Duodenal mucosa (tissue), 2 donors: ENCODE measurements at regions not wholly inside any gene's neighbourhood (a gene's known extent, or its start where the extent isn't known, plus 50 kb on each side); places are given as distances from the start of the nearest gene placed in this dataset.

Experiments
- H3K27ac ChIP-seq: one replicate; pipeline ENCODE4 v1.7.0; 2013; ENCODE audit warnings: low read depth, low read length
- H3K27me3 ChIP-seq, 2 donors: one replicate each; pipeline ENCODE4 v1.7.0; 2013; ENCODE audit warnings: low read length in 2 of 2, control low read depth in 1 of 2; ENCODE audit not compliant: insufficient read depth in 2 of 2, control insufficient read depth in 1 of 2
- H3K36me3 ChIP-seq, 2 donors: one replicate each; pipeline ENCODE4 v1.7.0; 2013; ENCODE audit warnings: low read length in 2 of 2, control low read depth in 1 of 2; ENCODE audit not compliant: insufficient read depth in 2 of 2, control insufficient read depth in 1 of 2
- H3K4me1 ChIP-seq, 2 donors: one replicate each; pipeline ENCODE4 v1.7.0; 2013; ENCODE audit warnings: low read length in 2 of 2, control low read depth in 1 of 2; ENCODE audit not compliant: insufficient read depth in 2 of 2, control insufficient read depth in 1 of 2
- H3K4me3 ChIP-seq, 2 donors: one replicate each; pipeline ENCODE4 v1.7.0; 2013; ENCODE audit warnings: low read length in 2 of 2, low read depth in 1 of 2
- H3K9ac ChIP-seq, 2 donors: one replicate each; pipeline ENCODE4 v1.7.0; 2013; ENCODE audit warnings: low read length in 2 of 2, low read depth in 1 of 2
- H3K9me3 ChIP-seq, 2 donors: one replicate each; pipeline ENCODE4 v1.7.0; 2013; ENCODE audit warnings: low read length in 2 of 2, control low read depth in 1 of 2; ENCODE audit not compliant: control insufficient read depth in 1 of 2

DNA sequence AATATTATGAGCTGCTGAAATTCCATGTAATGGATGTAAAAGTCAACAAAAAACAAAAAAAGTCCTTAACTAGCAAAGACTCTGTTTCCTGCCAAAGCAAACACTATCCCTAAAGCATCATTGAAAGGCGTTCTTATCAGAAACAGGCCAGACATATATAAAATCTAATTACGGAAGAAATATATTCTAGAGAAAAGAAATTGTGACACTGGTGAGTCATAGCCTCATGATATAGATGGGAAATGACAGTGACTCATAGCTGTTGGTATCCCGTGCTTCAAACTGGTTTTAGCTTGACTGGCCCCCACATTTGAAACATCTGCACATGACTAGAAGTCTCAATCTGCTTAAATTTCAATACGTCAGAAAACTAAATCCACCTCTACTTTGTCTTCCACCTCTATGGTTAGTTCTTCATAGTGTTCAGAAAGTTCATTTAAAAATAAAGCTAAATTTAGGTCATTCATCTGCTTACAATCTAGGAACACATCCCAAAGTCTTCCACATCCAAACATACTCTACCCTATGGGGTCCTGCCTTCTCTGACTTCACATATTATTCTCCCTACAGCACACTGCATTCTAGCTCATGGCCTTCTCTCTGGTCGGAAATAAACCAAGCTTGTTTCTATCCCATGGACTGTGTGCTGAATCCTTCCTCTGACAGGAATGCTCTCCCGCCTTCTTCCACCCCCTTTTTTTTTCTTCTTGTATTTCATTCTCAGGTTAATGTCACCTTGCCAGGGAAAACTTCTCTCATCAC, 456.3 kb upstream of the ARRDC4 start:
- H3K9ac ChIP-seq = no peak overlapping the region
- H3K27me3 ChIP-seq = no peaks in the 10 kb centered on the region
- no peak overlapping the region for H3K4me3 ChIP-seq
- no peaks in the 10 kb centered on the region for H3K4me1 ChIP-seq
- H3K36me3 ChIP-seq = no peaks in the 10 kb centered on the region
- H3K9me3 ChIP-seq = no peaks in the 10 kb centered on the region
- H3K27ac ChIP-seq = no peak overlapping the region

DNA sequence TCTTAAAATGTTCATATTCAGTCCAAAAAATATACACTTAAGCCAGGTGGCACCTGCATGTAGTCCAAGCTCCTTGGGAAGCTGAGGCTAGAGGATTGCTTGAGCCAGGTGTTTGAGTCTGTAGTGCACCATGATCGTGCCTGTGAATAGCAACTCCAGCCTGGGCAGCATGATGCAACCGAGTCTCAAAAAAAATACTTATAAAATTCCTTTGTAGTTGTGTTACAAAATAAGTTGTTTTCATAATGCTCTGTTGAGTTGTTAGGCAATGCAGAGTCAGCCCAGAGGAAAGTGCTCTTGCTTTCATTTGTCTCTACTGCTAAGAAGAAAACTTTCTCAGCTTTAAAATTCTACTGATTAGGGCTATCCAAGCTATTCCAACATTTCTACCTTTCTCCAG, 442.8 kb upstream of the ARRDC4 start:
- H3K9me3 ChIP-seq = no peaks in the 10 kb centered on the region
- peaks cover 0 to 4% of the 10 kb centered on the region in 2 donors for H3K27me3 ChIP-seq
- no peak overlapping the region for H3K4me3 ChIP-seq
- H3K27ac ChIP-seq = no peak overlapping the region
- no peaks in the 10 kb centered on the region for H3K4me1 ChIP-seq
- no peaks in the 10 kb centered on the region for H3K36me3 ChIP-seq
- H3K9ac ChIP-seq = no peak overlapping the region

DNA sequence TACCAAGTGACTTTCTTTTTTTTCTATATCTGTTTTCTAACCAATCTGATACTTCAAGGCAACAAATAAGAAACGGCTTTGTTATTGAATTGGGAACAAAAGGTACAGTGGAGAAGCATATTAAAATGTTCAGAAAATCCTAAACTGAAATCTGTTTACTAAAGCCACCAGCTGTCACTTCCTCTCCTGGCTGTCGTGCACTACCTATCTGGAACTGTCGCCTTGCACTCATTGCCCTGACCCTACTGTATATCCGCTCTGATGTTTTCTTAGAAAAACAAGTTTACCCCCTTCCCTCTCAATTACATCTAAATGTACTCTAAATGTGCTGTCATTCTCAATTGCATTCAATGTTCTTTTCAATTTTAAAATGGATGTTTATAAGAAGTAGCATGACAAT, 439.8 kb upstream of the ARRDC4 start:
- Histone ChIP-seq H3K27me3 (peaks cover 0 to 4% of the 10 kb centered on the region in 2 donors), H3K36me3 (no peaks in the 10 kb centered on the region), H3K4me3 (no peak overlapping the region), H3K9me3 (no peaks in the 10 kb centered on the region), H3K4me1 (no peaks in the 10 kb centered on the region), H3K27ac (no peak overlapping the region), H3K9ac (no peak overlapping the region)

DNA sequence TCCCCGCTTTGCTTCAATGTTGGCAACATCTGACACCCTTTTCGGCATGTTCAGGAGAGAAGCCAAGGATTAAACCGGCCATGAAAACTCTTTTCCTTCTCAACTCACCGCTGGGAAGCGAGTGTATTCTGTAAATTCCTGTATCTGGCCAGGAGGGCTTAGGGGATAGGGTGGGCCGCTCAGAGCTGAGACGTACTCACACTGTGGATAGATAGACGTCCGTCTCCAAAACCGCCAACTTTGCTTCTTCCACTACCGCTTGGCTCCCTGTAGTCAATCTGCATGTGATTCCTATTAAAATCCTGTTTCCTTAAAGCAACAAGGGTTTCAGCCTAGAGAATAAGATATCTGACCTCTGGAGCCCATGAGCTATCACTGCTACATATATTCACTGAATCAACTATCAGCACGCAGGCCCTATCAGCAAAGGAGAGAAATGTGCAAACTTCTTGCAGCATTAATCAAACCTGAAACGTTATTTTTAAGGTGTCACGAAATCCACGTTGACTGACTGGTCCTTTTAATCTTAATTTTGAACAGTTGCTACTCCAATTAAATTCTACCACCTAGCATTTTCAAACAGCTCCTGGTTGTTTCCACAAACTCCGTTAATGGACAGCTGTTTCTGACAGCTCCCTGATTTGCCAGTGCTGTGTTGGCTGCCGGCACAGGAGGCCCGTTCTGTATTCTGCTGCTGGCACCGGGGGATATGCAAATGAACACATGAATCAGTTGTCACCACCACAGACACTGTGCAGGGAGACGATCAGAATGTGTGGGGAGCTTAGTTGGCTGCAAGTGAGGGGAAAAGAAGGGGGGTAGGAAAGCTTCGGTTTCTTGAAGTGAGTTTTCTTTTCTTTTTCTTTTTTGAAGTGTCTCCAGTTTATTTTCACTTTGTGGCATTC, 438.9 kb upstream of the ARRDC4 start:
- H3K9ac ChIP-seq = no peak overlapping the region
- H3K27me3 ChIP-seq = peaks cover 0 to 4% of the 10 kb centered on the region in 2 donors
- no peaks in the 10 kb centered on the region for H3K36me3 ChIP-seq
- no peak overlapping the region for H3K4me3 ChIP-seq
- no peaks in the 10 kb centered on the region for H3K9me3 ChIP-seq
- H3K27ac ChIP-seq = no peak overlapping the region
- H3K4me1 ChIP-seq = no peaks in the 10 kb centered on the region

DNA sequence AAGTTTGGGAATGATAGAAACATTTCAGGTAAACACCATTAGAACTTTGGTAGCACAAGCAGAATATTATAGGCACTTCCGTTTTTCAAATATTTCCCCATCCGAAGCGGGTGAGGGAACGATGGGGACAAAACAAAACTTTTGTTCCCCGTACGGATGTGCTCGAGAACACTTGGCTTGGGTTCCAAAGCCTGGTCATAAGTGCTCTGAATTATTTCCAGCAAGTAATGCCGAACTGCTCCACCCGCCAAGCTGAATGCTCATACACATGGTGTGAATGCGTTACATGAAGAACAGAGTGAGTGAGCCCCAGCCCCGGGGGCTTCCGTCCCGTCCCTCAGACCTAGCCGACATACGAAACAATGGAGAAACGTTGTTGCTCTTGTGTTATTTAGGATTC, 438.2 kb upstream of the ARRDC4 start:
- peaks cover 0 to 4% of the 10 kb centered on the region in 2 donors for H3K27me3 ChIP-seq
- H3K4me1 ChIP-seq = no peaks in the 10 kb centered on the region
- H3K9me3 ChIP-seq = no peaks in the 10 kb centered on the region
- H3K9ac ChIP-seq = no peak overlapping the region
- no peaks in the 10 kb centered on the region for H3K36me3 ChIP-seq
- H3K4me3 ChIP-seq = no peak overlapping the region
- no peak overlapping the region for H3K27ac ChIP-seq

DNA sequence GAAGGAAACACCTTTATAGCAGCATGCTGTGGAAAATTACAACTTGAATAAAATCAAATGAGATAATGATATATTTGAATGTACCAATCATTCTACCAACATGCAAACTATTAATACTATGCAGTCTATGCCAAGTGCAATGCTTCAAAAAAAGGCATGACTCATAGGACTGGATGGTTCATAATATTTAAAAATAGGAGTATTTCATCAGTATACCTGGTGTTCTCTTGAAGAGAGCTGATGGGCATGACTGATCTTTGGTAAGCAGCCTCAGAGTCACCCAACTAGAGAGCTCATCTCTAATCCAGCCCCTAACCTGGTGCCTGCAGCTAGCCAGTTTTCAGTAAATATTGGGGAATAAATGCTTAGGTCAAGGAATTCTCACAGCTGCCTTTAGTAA, 434.7 kb upstream of the ARRDC4 start:
- Histone ChIP-seq H3K9me3 (no peaks in the 10 kb centered on the region), H3K4me3 (no peak overlapping the region), H3K27me3 (no peaks in the 10 kb centered on the region), H3K9ac (no peak overlapping the region), H3K27ac (no peak overlapping the region), H3K4me1 (no peaks in the 10 kb centered on the region), H3K36me3 (no peaks in the 10 kb centered on the region)

DNA sequence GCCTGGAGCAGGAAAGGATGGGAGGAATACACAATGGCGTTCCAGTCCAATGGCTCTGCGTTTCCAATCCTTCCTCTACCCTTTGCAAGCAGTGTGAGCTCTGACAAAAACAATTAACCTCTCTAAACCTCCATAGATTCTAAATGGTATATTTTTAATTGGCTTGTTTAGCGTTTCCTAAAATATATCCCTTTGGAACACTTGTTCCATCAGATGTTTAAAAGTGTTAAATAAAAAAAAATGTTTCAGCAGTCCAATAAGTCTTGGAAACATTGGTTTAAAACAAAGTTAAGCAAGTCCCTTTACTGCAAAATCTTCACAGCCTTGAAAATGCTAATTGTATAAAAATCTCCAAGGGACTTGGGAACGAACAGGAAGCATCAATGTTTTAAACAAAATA, 432.3 kb upstream of the ARRDC4 start:
- no peaks in the 10 kb centered on the region for H3K27me3 ChIP-seq
- no peaks in the 10 kb centered on the region for H3K9me3 ChIP-seq
- no peaks in the 10 kb centered on the region for H3K36me3 ChIP-seq
- H3K4me3 ChIP-seq = no peak overlapping the region
- H3K27ac ChIP-seq = no peak overlapping the region
- no peak overlapping the region for H3K9ac ChIP-seq
- H3K4me1 ChIP-seq = no peaks in the 10 kb centered on the region

DNA sequence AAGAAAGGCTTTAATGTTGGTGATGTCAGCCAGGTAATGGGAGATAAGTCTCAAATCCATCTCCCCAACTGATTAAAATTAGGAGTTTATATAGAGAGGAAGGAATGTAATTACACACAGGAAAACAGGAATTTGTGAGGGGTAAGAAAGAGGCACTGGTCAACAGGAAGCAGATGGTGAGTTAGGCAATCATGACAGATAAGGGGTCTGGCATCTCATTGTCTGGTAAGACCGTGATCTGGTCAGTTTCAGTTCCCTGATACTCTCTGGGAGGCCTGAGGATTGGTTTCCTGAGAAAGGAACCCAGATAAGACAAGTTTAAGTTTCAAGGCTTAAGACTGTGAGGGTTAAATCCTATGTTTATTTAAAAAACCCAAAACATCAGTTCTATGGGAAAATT, 414.7 kb upstream of the ARRDC4 start:
- Histone ChIP-seq H3K9ac (no peak overlapping the region), H3K9me3 (peaks cover 3 to 12% of the 10 kb centered on the region in 2 donors), H3K27me3 (no peaks in the 10 kb centered on the region), H3K36me3 (no peaks in the 10 kb centered on the region), H3K4me1 (no peaks in the 10 kb centered on the region), H3K4me3 (no peak overlapping the region), H3K27ac (no peak overlapping the region)

DNA sequence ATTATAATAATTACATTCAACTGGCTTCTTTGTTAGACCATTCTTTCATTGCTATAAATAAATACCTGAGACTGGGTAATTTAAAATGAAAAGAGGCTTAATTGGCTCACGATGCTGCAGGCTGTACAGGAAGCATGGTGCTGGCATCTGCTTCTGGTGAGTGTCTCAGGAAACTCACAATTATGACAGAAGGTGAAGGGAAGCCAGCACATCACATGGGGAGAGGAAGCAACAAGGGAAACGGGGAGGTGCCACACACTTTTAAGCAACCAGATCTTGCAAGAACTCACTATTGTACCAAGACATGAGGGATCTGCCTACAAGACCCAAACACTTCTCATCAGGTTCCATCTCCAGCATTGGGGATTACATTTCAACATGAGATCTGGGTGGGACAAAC, 413.1 kb upstream of the ARRDC4 start:
- no peaks in the 10 kb centered on the region for H3K36me3 ChIP-seq
- H3K9me3 ChIP-seq = peaks cover 3 to 12% of the 10 kb centered on the region in 2 donors
- H3K27me3 ChIP-seq = no peaks in the 10 kb centered on the region

DNA sequence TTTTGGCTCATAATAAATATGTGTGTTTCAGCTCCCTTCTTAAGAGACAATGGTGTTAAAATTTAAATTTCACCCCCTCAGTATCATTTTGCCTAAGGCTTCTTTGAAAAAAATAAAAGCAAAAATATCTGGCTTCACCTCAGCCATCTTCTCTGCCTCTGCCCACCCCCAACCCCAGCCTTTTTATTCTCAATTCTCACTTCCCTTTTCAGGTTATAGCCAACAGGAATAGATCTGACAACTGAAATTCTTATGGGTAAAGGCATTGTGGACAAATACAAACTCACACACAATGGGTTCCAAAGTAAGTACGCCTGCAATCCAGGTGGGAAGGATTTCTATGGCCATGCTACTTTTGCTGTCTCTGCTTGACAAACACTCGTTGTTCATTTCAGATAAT, 399.0 kb upstream of the ARRDC4 start:
- no peak overlapping the region for H3K27ac ChIP-seq
- H3K36me3 ChIP-seq = no peaks in the 10 kb centered on the region
- no peaks in the 10 kb centered on the region for H3K4me1 ChIP-seq
- no peaks in the 10 kb centered on the region for H3K27me3 ChIP-seq
- H3K4me3 ChIP-seq = no peak overlapping the region
- no peaks in the 10 kb centered on the region for H3K9me3 ChIP-seq
- H3K9ac ChIP-seq = no peak overlapping the region

More for the DNA sequence above, 413.1 kb upstream of the ARRDC4 start:
- Histone ChIP-seq H3K4me1 (no peaks in the 10 kb centered on the region), H3K9ac (no peak overlapping the region), H3K4me3 (no peak overlapping the region), H3K27ac (no peak overlapping the region)
